ENCODE measurements at regions not wholly inside any gene's neighbourhood (a gene's known extent, or its start where the extent isn't known, plus 50 kb on each side); places are given as distances from the start of the nearest gene placed in this dataset.
A peak's percentile ranks its signal among the peaks of the same experiment; 100 is the strongest.
"Not testable (repeated sequence)": the region's sequence is repeated elsewhere in the genome, so short reads cannot be mapped to it uniquely, and the experiment has no call there.

DNA sequence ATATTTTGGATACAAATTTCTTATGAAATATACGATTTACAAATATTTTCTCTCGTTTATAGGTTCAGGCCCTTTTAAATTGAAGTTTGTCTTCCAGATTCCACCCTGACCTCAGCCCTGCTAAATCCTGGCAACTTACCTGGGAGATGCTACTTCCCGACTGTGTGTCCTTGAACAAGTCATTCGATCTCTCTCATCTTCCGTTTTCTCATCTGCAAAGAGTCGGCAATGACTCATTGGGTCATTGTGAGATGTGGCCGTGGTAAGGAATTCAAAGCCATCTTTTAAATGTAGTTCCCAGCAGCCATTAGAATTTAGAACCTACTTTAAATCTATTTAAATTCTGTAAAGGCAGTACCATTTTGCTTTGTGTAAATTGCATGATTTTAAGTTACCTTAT, 72.5 kb downstream of the LHX2 start:
- H3K27ac ChIP-seq (ENCODE audit: low read depth in 2 of 2, low read length in 2 of 2), result no peak overlapping the region
- no peaks in the 10 kb centered on the region for H3K27me3 ChIP-seq (ENCODE audit: control insufficient read depth, insufficient read depth, low read length)
- TF ChIP-seq, protein P1, sequence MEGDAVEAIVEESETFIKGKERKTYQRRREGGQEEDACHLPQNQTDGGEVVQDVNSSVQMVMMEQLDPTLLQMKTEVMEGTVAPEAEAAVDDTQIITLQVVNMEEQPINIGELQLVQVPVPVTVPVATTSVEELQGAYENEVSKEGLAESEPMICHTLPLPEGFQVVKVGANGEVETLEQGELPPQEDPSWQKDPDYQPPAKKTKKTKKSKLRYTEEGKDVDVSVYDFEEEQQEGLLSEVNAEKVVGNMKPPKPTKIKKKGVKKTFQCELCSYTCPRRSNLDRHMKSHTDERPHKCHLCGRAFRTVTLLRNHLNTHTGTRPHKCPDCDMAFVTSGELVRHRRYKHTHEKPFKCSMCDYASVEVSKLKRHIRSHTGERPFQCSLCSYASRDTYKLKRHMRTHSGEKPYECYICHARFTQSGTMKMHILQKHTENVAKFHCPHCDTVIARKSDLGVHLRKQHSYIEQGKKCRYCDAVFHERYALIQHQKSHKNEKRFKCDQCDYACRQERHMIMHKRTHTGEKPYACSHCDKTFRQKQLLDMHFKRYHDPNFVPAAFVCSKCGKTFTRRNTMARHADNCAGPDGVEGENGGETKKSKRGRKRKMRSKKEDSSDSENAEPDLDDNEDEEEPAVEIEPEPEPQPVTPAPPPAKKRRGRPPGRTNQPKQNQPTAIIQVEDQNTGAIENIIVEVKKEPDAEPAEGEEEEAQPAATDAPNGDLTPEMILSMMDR (IDR thresholded peaks at IDR 0.05; ENCODE audit: borderline replicate concordance, extremely low read depth, insufficient read depth), result no peak
- no peak overlapping the region for H3K4me3 ChIP-seq (ENCODE audit: low read length in 3 of 3)
- no peak for FAIRE-seq
- no peak for DNase-seq
- H3K9ac ChIP-seq (ENCODE audit: low read length in 3 of 3), result no peak overlapping the region
- no peaks in the 10 kb centered on the region for H3K36me3 ChIP-seq (ENCODE audit: control insufficient read depth in 2 of 3, insufficient read depth in 3 of 3, low read length in 3 of 3)
- H3K9me3 ChIP-seq (ENCODE audit: control insufficient read depth in 2 of 3, insufficient read depth in 1 of 3, low read length in 3 of 3), result peaks cover 0 to 11% (median 4%) of the 10 kb centered on the region in 3 donors
- intact Hi-C loops (cut with DNase I), result no loop called here
- H3K4me1 ChIP-seq (ENCODE audit: control insufficient read depth in 2 of 3, insufficient read depth in 2 of 3, low read depth in 1 of 3, low read length in 3 of 3), result no peaks in the 10 kb centered on the region

DNA sequence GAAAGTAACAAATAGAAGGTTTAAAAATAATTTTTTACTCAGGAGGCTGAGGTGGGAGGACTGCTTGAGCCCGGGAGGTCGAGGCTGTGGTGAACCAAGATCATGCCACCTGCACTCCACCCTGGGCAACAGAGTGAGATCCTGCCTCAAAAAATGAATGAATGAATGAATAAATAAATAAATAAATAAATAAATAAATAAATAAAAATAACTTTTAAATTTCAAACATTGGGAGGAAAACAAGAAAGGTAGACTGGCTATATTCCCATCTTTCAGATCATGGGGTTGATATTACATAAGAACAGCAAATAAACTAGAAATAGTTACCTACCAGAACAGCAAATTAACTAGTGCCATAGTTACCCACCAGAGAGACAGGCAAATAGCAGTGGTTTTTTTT, 75.7 kb downstream of the LHX2 start:
- Histone ChIP-seq H3K27ac (ENCODE audit: low read depth in 2 of 2, low read length in 2 of 2) (no peak overlapping the region), H3K36me3 (ENCODE audit: control insufficient read depth in 2 of 3, insufficient read depth in 3 of 3, low read length in 3 of 3) (no peaks in the 10 kb centered on the region), H3K4me3 (ENCODE audit: low read length in 3 of 3) (no peak overlapping the region), H3K9ac (ENCODE audit: low read length in 3 of 3) (no peak overlapping the region), H3K27me3 (ENCODE audit: control insufficient read depth, insufficient read depth, low read length) (no peaks in the 10 kb centered on the region), H3K4me1 (ENCODE audit: control insufficient read depth in 2 of 3, insufficient read depth in 2 of 3, low read depth in 1 of 3, low read length in 3 of 3) (no peaks in the 10 kb centered on the region), H3K9me3 (ENCODE audit: control insufficient read depth in 2 of 3, insufficient read depth in 1 of 3, low read length in 3 of 3) (peaks cover 0 to 11% (median 4%) of the 10 kb centered on the region in 3 donors)
- TF ChIP-seq, protein P1 (IDR thresholded peaks at IDR 0.05; ENCODE audit: borderline replicate concordance, extremely low read depth, insufficient read depth), result no peak
- DNase-seq (no peak), FAIRE-seq (no peak)
- intact Hi-C loops (cut with DNase I), result no loop called here

DNA sequence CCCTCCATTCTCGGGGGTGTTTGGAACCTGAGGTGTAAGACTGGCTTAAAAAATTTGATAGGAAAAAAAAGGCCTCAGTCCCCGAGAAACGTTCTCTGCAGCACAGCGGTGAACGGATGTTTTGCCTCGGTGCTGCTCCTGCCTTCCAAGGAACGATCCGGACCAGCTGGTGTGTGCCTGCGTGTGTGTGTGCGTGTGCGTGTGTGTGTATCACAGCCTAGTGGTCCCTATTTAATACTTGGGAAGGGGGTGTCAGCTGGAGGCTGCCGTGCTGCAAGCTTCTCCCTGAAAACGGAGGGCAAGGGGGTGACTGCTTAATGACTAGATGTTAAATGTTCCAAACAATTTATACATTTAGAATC, 76.9 kb downstream of the LHX2 start:
- intact Hi-C loops (cut with DNase I), result no loop called here
- Histone ChIP-seq H3K4me1 (ENCODE audit: control insufficient read depth in 2 of 3, insufficient read depth in 2 of 3, low read depth in 1 of 3, low read length in 3 of 3) (no peaks in the 10 kb centered on the region), H3K27me3 (ENCODE audit: control insufficient read depth, insufficient read depth, low read length) (no peaks in the 10 kb centered on the region), H3K9me3 (ENCODE audit: control insufficient read depth in 2 of 3, insufficient read depth in 1 of 3, low read length in 3 of 3) (peaks cover 0 to 11% (median 4%) of the 10 kb centered on the region in 3 donors), H3K36me3 (ENCODE audit: control insufficient read depth in 2 of 3, insufficient read depth in 3 of 3, low read length in 3 of 3) (no peaks in the 10 kb centered on the region), H3K9ac (ENCODE audit: low read length in 3 of 3) (no peak overlapping the region), H3K27ac (ENCODE audit: low read depth in 2 of 2, low read length in 2 of 2) (no peak overlapping the region), H3K4me3 (ENCODE audit: low read length in 3 of 3) (no peak overlapping the region)
- no peak for FAIRE-seq
- TF ChIP-seq, protein P1 (IDR thresholded peaks at IDR 0.05; ENCODE audit: borderline replicate concordance, extremely low read depth, insufficient read depth), result no peak
- peak in 1 of 5 donors; percentile 40 for DNase-seq

DNA sequence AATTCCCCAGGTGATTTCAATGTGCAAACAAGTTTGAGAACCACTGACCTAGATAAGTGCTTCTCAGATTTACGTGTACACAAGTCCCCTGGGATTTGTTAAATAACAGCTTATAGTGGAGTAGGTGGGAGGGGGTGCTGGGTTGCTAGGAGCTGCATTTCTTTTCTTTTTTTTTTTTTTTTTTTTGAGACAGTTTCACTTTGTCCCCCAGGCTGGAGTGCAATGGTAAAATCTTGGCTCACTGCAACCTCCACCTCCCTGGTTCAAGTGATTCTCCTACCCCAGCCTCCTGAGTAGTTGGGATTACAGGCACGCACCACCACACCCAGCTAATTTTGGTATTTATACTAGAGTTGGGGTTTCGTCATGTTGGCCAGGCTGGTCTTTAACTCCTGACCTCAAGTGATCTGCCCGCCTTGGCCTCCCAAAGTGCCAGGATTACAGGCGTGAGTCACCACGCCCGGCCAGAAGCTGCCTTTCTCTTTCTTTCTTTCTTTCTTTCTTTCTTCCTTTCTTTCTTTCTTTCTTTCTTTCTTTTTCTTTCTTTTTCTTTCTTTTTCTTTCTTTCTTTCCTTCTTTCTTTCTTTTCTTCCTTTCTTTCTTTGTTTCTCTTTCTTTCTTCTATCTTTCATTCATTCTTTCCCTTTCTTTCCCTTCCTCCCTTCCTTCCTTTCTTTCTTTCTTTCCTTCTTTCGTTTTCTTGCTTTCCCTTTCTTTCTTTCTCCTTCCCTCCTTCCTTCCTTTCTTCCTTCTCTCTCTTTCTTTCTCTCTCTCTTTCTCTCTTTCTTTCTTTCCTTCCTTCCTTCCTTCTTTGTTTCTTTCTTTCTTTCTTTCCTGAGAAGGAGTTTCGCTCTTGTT, 78.3 kb downstream of the LHX2 start:
- H3K4me3 ChIP-seq (ENCODE audit: low read length in 3 of 3); intact Hi-C loops (cut with DNase I); H3K27ac ChIP-seq (ENCODE audit: low read depth in 2 of 2, low read length in 2 of 2); H3K27me3 ChIP-seq (ENCODE audit: control insufficient read depth, insufficient read depth, low read length); H3K9me3 ChIP-seq (ENCODE audit: control insufficient read depth in 2 of 3, insufficient read depth in 1 of 3, low read length in 3 of 3); DNase-seq; H3K9ac ChIP-seq (ENCODE audit: low read length in 3 of 3); FAIRE-seq; H3K36me3 ChIP-seq (ENCODE audit: control insufficient read depth in 2 of 3, insufficient read depth in 3 of 3, low read length in 3 of 3); H3K4me1 ChIP-seq (ENCODE audit: control insufficient read depth in 2 of 3, insufficient read depth in 2 of 3, low read depth in 1 of 3, low read length in 3 of 3): not testable (repeated sequence)

All from kidney (tissue), 13 donors.